MCF 10A (cell line): ENCODE measurements at regions not wholly inside any gene's neighbourhood (a gene's known extent, or its start where the extent isn't known, plus 50 kb on each side); places are given as distances from the start of the nearest gene placed in this dataset.

Experiments used
- BruUV-seq: library from RNA; stranded (reverse); fragments of 400-500 nt; replicated peaks from 2 replicates; lab custom pipeline; 2021; lab: Mats Ljungman, UMichigan
- CTCF ChIA-PET: fragments of 300-600 bp; sonication (Branson Sonifier 250); formaldehyde crosslinking; extraction: SDS; loops from one replicate; lab custom pipeline; 2021; ENCODE audit warnings: antibody characterized with exemption, inconsistent platforms; lab: Yijun Ruan, JAX
- POLR2A ChIA-PET: fragments of 300-600, 350-650 bp; sonication (Branson Sonifier 250); formaldehyde crosslinking; extraction: SDS; loops from one replicate; lab custom pipeline; 2020; ENCODE audit warnings: antibody characterized with exemption, inconsistent platforms; lab: Yijun Ruan, JAX
- DNase-seq: peaks from one replicate; pipeline ENCODE4 v3.0.0-alpha.2; 2018; ENCODE audit not compliant: unreplicated experiment
- H3K27ac Mint-ChIP-seq: one replicate; pipeline ENCODE4 v1.8.0; 2022; ENCODE audit warnings: mild to moderate bottlenecking, low read depth, mixed read lengths; ENCODE audit not compliant: unreplicated experiment
- H3K27me3 Mint-ChIP-seq: one replicate; pipeline ENCODE4 v1.8.0; 2022; ENCODE audit warnings: mixed read lengths; ENCODE audit not compliant: insufficient read depth, unreplicated experiment
- H3K36me3 Mint-ChIP-seq: one replicate; pipeline ENCODE4 v1.8.0; 2022; ENCODE audit warnings: mild to moderate bottlenecking, moderate library complexity, mixed read lengths; ENCODE audit not compliant: insufficient read depth, unreplicated experiment
- H3K4me1 Mint-ChIP-seq: one replicate; pipeline ENCODE4 v1.8.0; 2022; ENCODE audit warnings: mixed read lengths; ENCODE audit not compliant: insufficient read depth, unreplicated experiment
- H3K4me3 Mint-ChIP-seq: one replicate; pipeline ENCODE4 v1.8.0; 2022; ENCODE audit warnings: mild to moderate bottlenecking, moderate library complexity, mixed read lengths; ENCODE audit not compliant: unreplicated experiment
- H3K9me3 Mint-ChIP-seq: one replicate; pipeline ENCODE4 v1.8.0; 2022; ENCODE audit warnings: mixed read lengths; ENCODE audit not compliant: unreplicated experiment
- CTCF ChIP-seq: fragments of 200-600 bp; IDR thresholded peaks from one replicate; pipeline ENCODE4 v1.8.0; 2022; ENCODE audit warnings: antibody characterized with exemption, mild to moderate bottlenecking; ENCODE audit not compliant: unreplicated experiment
- intact Hi-C: fragments of 100-400 bp; cut with micrococcal nuclease; formaldehyde crosslinking; loops from 2 replicates; pipeline ENCODE4 v1.14.1; 2022

- no peak for DNase-seq
- CTCF ChIA-PET: no interaction called here
These were observed 65.0 kb upstream of the HPCAL1 start for GRCh38 chr2:10237392-10238321.

GRCh38 chr2:10238396-10238795, 64.3 kb upstream of the HPCAL1 start:
- Mint-ChIP-seq H3K4me1 (no peaks in the 10 kb centered on the region), H3K4me3 (no peak overlapping the region), H3K9me3 (peaks cover 5% of the 10 kb centered on the region), H3K27me3 (peaks cover 20% of the 10 kb centered on the region), H3K27ac (no peak overlapping the region), H3K36me3 (no peaks in the 10 kb centered on the region)
- no TSS peak for BruUV-seq
- CTCF ChIA-PET: no interaction called here
- TF ChIP-seq CTCF: no peak
- POLR2A ChIA-PET: no interaction called here
- intact Hi-C loops: no loop called here
- no peak for DNase-seq

More at GRCh38 chr2:10237392-10238321, 65.0 kb upstream of the HPCAL1 start:
- Mint-ChIP-seq H3K9me3 (peaks cover 8% of the 10 kb centered on the region), H3K4me1 (no peaks in the 10 kb centered on the region), H3K27me3 (peaks cover 22% of the 10 kb centered on the region), H3K27ac (no peak overlapping the region), H3K4me3 (no peak overlapping the region), H3K36me3 (no peaks in the 10 kb centered on the region)
- BruUV-seq: no TSS peak
- intact Hi-C loops: no loop called here
- TF ChIP-seq CTCF: no peak
- POLR2A ChIA-PET: no interaction called here

GRCh38 chr2:10238991-10239485, 63.7 kb upstream of the HPCAL1 start:
- CTCF ChIA-PET: interaction anchor here (0.7 kb wide), 1 partner anchor 171 kb away, joined by 3 read pairs; no protein-coding TSS in a partner anchor
- Mint-ChIP-seq H3K36me3 (no peaks in the 10 kb centered on the region), H3K4me1 (no peaks in the 10 kb centered on the region), H3K27ac (no peak overlapping the region), H3K9me3 (no peaks in the 10 kb centered on the region), H3K27me3 (peaks cover 14% of the 10 kb centered on the region), H3K4me3 (no peak overlapping the region)
- intact Hi-C loops: no loop called here
- no peak for TF ChIP-seq CTCF
- POLR2A ChIA-PET: no interaction called here
- DNase-seq: no peak
- BruUV-seq: no TSS peak

GRCh38 chr2:10239561-10239967, 63.1 kb upstream of the HPCAL1 start:
- H3K27ac Mint-ChIP-seq: no peak overlapping the region
- BruUV-seq: no TSS peak
- DNase-seq: no peak
- no peaks in the 10 kb centered on the region for H3K4me1 Mint-ChIP-seq
- intact Hi-C loops: no loop called here
- no peaks in the 10 kb centered on the region for H3K9me3 Mint-ChIP-seq
- no peaks in the 10 kb centered on the region for H3K36me3 Mint-ChIP-seq
- peaks cover 11% of the 10 kb centered on the region for H3K27me3 Mint-ChIP-seq
- TF ChIP-seq CTCF: no peak
- no peak overlapping the region for H3K4me3 Mint-ChIP-seq
- ChIA-PET CTCF (interaction anchor here (0.7 kb wide), 1 partner anchor 170 kb away, joined by 3 read pairs; no protein-coding TSS in a partner anchor), POLR2A (no interaction called here)
